22Rv1 (cell line): ENCODE measurements at regions not wholly inside any gene's neighbourhood (a gene's known extent, or its start where the extent isn't known, plus 50 kb on each side); places are given as distances from the start of the nearest gene placed in this dataset.

Experiments used
- ZFX ChIP-seq: fragments of 450-650 bp; IDR thresholded peaks from 2 replicates; pipeline ENCODE4 v1.6.1; 2017; ENCODE audit warnings: antibody characterized with exemption, borderline replicate concordance
- TF ChIP-seq, protein P1 (sequence below): fragments of 450-650 bp; IDR thresholded peaks from 2 replicates; pipeline ENCODE4 v1.5.1; 2017; ENCODE audit warnings: mild to moderate bottlenecking

DNA sequence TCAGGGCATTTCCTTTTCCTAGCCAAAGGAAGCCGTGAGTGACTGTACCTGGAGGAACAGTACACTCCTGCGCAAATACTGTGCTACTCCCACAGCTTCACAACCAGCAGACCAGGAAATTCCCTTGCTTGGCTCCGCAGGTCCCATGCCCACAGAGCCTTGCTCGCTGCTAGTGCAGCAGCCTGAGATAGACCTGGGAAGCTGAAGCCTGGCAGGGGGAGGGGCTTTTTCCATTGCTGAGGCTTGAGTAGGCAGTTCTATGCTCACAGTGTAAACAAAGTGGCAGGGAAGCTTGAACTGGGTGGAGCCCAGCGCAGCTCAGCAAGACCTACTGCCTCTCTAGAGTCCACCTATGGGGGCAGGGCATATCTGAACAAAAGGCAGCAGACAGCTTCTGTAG lies 291.2 kb downstream of the HGF start:
- TF ChIP-seq, protein P1, sequence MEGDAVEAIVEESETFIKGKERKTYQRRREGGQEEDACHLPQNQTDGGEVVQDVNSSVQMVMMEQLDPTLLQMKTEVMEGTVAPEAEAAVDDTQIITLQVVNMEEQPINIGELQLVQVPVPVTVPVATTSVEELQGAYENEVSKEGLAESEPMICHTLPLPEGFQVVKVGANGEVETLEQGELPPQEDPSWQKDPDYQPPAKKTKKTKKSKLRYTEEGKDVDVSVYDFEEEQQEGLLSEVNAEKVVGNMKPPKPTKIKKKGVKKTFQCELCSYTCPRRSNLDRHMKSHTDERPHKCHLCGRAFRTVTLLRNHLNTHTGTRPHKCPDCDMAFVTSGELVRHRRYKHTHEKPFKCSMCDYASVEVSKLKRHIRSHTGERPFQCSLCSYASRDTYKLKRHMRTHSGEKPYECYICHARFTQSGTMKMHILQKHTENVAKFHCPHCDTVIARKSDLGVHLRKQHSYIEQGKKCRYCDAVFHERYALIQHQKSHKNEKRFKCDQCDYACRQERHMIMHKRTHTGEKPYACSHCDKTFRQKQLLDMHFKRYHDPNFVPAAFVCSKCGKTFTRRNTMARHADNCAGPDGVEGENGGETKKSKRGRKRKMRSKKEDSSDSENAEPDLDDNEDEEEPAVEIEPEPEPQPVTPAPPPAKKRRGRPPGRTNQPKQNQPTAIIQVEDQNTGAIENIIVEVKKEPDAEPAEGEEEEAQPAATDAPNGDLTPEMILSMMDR: no peak
- TF ChIP-seq ZFX: no peak
